ENCODE measurements at regions not wholly inside any gene's neighbourhood (a gene's known extent, or its start where the extent isn't known, plus 50 kb on each side); places are given as distances from the start of the nearest gene placed in this dataset.
A peak's percentile ranks its signal among the peaks of the same experiment; 100 is the strongest.

DNA sequence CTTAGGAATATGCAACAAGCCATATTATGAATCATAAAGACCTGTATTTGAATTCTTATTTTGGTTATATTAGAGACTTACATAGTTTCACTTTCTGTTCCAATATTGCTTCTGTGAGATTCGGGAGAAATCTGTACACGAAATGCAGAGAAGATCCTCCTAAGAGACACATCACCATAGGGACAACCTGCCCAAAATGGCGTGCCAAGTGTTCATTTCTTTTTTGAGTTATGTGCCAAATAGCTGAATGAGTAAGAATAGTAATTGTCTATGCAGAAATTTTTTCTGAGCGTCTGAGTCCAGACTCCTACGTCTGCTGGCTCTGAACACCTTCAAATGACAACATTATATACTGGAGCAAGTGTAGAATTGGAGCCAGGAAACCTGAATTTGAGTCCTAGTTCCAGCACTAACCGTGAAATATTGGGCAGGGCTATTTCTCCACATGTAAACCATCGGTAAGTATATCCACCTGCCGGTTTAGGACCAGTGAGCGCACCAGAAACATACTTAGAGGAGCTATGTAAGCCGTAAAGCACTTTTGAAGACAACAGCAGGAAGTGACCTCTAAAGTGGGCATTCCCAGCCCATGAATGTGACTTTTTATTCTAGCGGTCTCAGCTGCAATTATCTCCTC is 163.9 kb upstream of the DMRT1 start:
- no peaks in the 10 kb centered on the region for H3K9me3 ChIP-seq (replicated peaks; ENCODE audit: control insufficient read depth, insufficient read depth, low read length)
- FAIRE-seq (peak; percentile 90), DNase-seq (ENCODE audit: low read depth, low spot score) (peak; percentile 74)
- H3K36me3 ChIP-seq (ENCODE audit: control insufficient read depth in 2 of 2, extremely low read depth in 1 of 2, insufficient read depth in 2 of 2, low read length in 2 of 2), result no peaks in the 10 kb centered on the region
- TF ChIP-seq MYC (IDR thresholded peaks at IDR 0.05; ENCODE audit: low read depth, low read length) (no peak), GATA2 (IDR thresholded peaks at IDR 0.05; ENCODE audit: insufficient read depth, insufficient read length, low read depth, low read length) (no peak), EZH2 (IDR thresholded peaks at IDR 0.05; ENCODE audit: borderline replicate concordance, low read depth, low read length, severe bottlenecking) (no peak), JUN (IDR thresholded peaks at IDR 0.05; ENCODE audit: borderline replicate concordance, insufficient read depth, insufficient read length, low read depth) (no peak), FOS (IDR thresholded peaks at IDR 0.05; ENCODE audit: borderline replicate concordance, insufficient read depth, low read length) (no peak), POLR2A (IDR thresholded peaks at IDR 0.05; ENCODE audit: low read depth, low read length) (peak; percentile 42), POLR2AphosphoS5 (IDR thresholded peaks at IDR 0.05; ENCODE audit: insufficient read depth, low read depth, low read length) (peak; percentile 20)
- TF ChIP-seq, protein P1, sequence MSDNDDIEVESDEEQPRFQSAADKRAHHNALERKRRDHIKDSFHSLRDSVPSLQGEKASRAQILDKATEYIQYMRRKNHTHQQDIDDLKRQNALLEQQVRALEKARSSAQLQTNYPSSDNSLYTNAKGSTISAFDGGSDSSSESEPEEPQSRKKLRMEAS (IDR thresholded peaks at IDR 0.05; ENCODE audit: insufficient read depth, insufficient read length), result no peak
- TF ChIP-seq, protein P2, sequence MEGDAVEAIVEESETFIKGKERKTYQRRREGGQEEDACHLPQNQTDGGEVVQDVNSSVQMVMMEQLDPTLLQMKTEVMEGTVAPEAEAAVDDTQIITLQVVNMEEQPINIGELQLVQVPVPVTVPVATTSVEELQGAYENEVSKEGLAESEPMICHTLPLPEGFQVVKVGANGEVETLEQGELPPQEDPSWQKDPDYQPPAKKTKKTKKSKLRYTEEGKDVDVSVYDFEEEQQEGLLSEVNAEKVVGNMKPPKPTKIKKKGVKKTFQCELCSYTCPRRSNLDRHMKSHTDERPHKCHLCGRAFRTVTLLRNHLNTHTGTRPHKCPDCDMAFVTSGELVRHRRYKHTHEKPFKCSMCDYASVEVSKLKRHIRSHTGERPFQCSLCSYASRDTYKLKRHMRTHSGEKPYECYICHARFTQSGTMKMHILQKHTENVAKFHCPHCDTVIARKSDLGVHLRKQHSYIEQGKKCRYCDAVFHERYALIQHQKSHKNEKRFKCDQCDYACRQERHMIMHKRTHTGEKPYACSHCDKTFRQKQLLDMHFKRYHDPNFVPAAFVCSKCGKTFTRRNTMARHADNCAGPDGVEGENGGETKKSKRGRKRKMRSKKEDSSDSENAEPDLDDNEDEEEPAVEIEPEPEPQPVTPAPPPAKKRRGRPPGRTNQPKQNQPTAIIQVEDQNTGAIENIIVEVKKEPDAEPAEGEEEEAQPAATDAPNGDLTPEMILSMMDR (IDR thresholded peaks at IDR 0.05; ENCODE audit: extremely low read depth in 1 of 2, insufficient read depth in 1 of 2, low read depth in 1 of 2, low read length in 2 of 2), result no peak
- dilution Hi-C loops (cut with MboI; ENCODE audit: extremely low pct_ligation_motif_present, low sequenced_read_pairs) (no loop called here), intact Hi-C loops (cut with micrococcal nuclease) (loop anchor here (1.0 to 2.0 kb wide), 2 partner anchors 75 to 123 kb away; no protein-coding TSS in a partner anchor)
- peak overlapping the region; percentile 20 to 55 (median 29) for H3K4me3 ChIP-seq (replicated peaks in 1 of 3; ENCODE audit: insufficient read depth in 1 of 3, low read depth in 1 of 3, low read length in 3 of 3)
- peaks cover 26% of the 10 kb centered on the region for H3K4me1 ChIP-seq (ENCODE audit: control insufficient read depth, extremely low read depth, insufficient read depth, low read length)
- peak overlapping the region; percentile 44 for H3K27ac ChIP-seq (ENCODE audit: insufficient read depth, low read depth, low read length)
- CTCF ChIA-PET, result interaction anchor here (0.9 to 1.7 kb wide), 7 partner anchors 8 to 87 kb away, joined by 3 to 7 read pairs (median 4); no protein-coding TSS in a partner anchor
- TSS peak; percentile 90 for BruUV-seq (replicated peaks)
- H3K79me2 ChIP-seq (ENCODE audit: control insufficient read depth, insufficient read depth, low read length), result no peaks in the 10 kb centered on the region
- peak overlapping the region; percentile 40 for H2AFZ ChIP-seq (ENCODE audit: low read depth, low read length)
- peak overlapping the region; percentile 98 for H3K4me2 ChIP-seq (ENCODE audit: insufficient read depth, low read length)
- H3K27me3 ChIP-seq (ENCODE audit: control insufficient read depth in 2 of 2, insufficient read depth in 2 of 2, low read length in 2 of 2), result no peaks in the 10 kb centered on the region
- H3K9ac ChIP-seq (replicated peaks; ENCODE audit: extremely low read depth, insufficient read depth, low read length), result peak overlapping the region; percentile 47
- no peaks in the 10 kb centered on the region for H3K9me1 ChIP-seq (replicated peaks; ENCODE audit: control insufficient read depth, extremely low read depth, insufficient read depth, low read length)
- no peaks in the 10 kb centered on the region for H4K20me1 ChIP-seq (replicated peaks; ENCODE audit: control insufficient read depth, extremely low read depth, insufficient read depth, low read length)
- POLR2A ChIA-PET, result interaction anchor here (0.6 to 1.1 kb wide), 3 partner anchors 16 to 53 kb away, joined by 3 read pairs; no protein-coding TSS in a partner anchor

All from endothelial cell of umbilical vein (primary cell).